GM10266 (cell line): ENCODE measurements at regions not wholly inside any gene's neighbourhood (a gene's known extent, or its start where the extent isn't known, plus 50 kb on each side); places are given as distances from the start of the nearest gene placed in this dataset.

Experiments
- DNase-seq: peaks from one replicate; pipeline ENCODE4 v3.0.0; 2012; ENCODE audit errors: extremely low spot score
- TF ChIP-seq, protein P1 (sequence below): IDR thresholded peaks from 2 replicates; pipeline ENCODE4 v1.5.1; 2012; ENCODE audit warnings: mild to moderate bottlenecking, low read depth; ENCODE audit not compliant: control insufficient read depth, insufficient read depth; ENCODE audit errors: missing control alignments

DNA sequence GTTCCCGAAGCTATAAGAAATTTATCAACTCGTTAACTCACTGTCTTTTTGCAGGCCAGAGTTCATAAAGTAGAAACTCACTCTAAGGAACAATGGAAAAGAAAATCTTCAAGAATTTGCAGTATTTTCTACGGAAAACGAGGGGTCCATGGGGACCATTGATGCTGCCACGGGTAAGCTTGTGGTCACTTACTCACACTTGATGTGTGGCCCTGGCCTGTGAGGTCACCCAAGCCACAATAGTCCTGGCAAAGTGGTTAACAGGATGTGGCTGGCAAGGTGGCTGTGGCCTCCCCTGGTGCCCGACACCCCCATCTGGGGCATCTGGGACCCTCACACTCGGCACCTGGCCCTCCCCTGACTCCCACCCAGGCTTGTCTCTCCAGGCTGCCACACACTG, 123.4 kb downstream of the C6orf118 start:
- no peak for DNase-seq
- TF ChIP-seq, protein P1, sequence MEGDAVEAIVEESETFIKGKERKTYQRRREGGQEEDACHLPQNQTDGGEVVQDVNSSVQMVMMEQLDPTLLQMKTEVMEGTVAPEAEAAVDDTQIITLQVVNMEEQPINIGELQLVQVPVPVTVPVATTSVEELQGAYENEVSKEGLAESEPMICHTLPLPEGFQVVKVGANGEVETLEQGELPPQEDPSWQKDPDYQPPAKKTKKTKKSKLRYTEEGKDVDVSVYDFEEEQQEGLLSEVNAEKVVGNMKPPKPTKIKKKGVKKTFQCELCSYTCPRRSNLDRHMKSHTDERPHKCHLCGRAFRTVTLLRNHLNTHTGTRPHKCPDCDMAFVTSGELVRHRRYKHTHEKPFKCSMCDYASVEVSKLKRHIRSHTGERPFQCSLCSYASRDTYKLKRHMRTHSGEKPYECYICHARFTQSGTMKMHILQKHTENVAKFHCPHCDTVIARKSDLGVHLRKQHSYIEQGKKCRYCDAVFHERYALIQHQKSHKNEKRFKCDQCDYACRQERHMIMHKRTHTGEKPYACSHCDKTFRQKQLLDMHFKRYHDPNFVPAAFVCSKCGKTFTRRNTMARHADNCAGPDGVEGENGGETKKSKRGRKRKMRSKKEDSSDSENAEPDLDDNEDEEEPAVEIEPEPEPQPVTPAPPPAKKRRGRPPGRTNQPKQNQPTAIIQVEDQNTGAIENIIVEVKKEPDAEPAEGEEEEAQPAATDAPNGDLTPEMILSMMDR: no peak

DNA sequence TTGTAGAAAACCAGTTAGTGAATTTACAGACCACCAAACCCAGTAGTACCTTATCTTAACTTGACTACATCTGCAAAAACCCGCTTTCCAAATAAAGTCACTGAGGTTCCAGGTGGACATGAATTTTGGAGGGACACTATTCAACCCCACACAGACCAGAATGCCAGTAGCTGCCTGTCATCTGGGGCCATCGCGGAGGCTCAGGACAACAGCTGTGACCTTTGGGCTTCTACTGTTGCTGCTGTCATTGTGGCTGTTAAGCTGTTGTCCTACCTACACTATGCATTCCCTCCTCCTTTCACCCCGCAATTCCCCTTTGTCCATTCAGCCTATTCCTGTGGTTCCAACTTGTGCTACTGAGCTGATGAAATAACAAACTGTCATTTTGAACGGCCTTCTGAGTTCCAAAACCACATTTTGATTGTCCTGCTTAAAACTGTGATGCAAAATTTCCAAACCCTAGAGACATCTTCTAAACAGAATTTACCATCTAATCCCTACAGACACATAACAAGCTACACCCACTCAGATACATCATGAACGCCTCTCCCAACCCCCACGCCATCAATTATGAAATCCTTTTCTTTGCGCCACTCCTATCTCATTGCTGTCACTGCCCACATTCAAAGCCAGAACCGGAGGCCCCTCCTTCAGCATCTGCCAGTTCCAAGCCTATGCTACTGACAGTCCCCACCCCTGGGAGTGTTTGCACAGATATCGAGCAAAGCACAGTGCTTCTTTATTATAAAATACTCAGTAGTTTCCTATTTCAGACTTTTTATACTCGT, 125.0 kb downstream of the C6orf118 start:
- TF ChIP-seq, protein P1: no peak
- no peak for DNase-seq

DNA sequence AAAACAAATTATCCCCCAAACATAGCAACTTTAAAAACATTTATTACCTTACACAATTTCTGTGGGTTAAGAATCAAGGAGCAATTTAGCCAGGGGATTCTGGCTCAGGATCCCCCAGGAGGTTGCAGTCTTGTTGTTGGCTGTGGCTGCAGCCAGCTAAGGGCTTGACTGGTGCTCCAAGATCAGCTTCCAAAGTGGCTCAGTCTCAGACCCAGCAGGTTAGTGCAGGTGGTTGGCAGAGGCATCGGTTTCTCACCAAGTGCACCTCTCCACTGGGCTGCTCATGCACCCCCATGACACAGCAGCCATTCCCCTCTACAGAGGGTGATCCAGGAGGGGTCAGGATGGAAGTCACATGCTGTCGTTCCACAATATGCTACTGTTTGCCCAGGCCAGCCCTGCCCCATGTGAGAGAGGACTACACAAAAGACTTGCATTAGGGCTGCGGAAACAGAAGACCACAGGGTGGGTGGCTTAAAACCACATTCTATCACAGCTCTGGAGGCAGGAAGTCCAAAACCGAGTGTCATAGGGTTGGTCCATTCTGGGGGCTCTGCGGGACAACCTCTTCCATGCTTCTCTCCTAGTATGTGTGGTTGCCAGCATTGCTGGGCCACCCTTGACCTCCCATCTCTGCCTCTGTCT, 125.8 kb downstream of the C6orf118 start:
- no peak for DNase-seq
- TF ChIP-seq, protein P1: no peak

DNA sequence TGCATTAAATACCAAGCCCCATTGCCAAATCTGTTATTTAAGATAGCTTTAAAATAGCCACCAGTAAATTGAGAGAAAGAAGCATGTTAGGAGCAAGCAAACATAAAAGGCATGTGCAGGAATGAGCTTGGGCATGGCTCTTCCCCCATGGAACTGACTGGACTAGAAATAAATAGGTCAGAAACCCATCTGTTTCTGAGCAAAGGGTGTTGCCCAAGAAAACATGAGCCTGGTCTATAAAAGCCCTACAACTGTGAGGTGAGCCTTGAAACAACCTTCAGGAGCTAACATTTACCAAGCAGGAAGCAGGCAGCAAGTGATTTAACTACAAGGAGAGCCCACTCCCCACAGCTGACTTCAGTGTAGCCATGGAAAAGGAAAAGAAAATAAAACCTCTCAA, 126.3 kb downstream of the C6orf118 start:
- no peak for DNase-seq
- TF ChIP-seq, protein P1: no peak

DNA sequence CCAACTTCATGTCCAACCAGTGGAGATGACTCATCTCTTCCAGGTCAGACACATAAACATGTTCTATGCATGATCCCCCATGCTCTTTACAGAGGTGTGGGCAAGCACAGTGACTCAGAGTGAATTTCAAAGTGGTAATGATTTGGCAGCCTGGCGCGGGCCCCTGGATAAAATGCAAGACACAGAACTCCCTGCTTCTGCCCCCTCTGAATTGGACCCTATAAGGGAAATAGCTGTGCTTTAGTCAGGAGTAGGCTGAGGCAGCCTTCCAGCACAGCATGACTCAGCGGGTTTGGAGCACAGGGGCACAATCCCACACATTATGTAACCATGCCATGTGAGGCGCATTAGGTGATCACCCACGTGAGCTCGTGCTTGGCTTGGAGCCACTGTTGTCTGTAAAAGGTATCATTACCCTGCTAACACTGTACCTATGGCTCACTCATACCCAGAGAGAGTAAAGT, 127.4 kb downstream of the C6orf118 start:
- DNase-seq: no peak
- TF ChIP-seq, protein P1: no peak

DNA sequence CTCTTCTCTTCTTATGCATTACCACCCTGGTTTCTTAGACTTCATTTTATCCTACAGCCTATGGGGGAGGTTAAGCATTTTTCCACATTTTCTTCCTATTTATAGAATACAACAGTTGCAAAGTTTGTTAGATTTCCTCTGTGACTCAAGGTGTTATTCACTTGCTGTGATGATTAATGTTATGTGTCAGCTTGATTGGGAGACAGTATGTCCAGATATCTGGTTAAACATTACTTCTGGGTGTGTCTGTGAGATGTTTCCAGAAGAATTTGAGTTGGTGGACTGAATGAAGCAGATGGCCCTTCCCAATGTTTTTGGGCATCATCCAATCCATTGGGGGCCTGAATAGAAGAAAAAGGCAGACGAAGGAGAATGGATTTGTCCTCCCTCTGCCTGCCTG, 131.3 kb downstream of the C6orf118 start:
- DNase-seq: no peak
- TF ChIP-seq, protein P1: no peak

DNA sequence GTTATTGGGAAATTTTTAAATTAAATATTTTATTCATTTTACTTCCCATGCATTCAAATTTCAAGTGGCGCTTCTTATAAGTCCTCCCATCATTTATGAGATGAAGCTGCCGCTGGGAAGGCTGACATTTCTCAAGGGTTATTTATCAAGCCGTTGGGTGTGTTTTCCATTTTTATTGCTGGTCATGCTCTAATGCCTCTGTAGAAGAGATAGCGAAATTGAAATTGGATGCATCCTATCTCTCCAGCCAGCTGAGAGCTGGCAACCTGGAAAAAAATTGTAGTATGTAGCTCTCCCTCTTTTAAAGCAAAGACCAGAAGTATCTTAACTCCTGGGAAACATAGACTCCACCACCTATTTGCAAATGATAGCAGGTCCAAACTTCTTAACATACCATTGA, 135.9 kb downstream of the C6orf118 start:
- DNase-seq: no peak
- TF ChIP-seq, protein P1: no peak
